Suprapubic skin (tissue), 4 donors: ENCODE measurements at regions not wholly inside any gene's neighbourhood (a gene's known extent, or its start where the extent isn't known, plus 50 kb on each side); places are given as distances from the start of the nearest gene placed in this dataset.

Experiments
- DNase-seq, 2 donors: peaks; one replicate each; pipeline ENCODE4 v3.0.0-alpha.2; 2019; ENCODE audit warnings: low spot score in 2 of 2
- H3K27ac ChIP-seq: fragments of 200-600 bp; sonication (generic); one replicate; pipeline ENCODE4 v1.5.1; 2019
- H3K27me3 ChIP-seq: fragments of 200-600 bp; sonication (generic); one replicate; pipeline ENCODE4 v1.5.1; 2019
- H3K36me3 ChIP-seq: fragments of 200-600 bp; sonication (generic); one replicate; pipeline ENCODE4 v1.5.1; 2019
- H3K4me1 ChIP-seq: fragments of 200-600 bp; sonication (generic); one replicate; pipeline ENCODE4 v1.5.1; 2019
- H3K4me3 ChIP-seq: fragments of 200-600 bp; sonication (generic); one replicate; pipeline ENCODE4 v1.5.1; 2019; ENCODE audit warnings: mild to moderate bottlenecking
- H3K9me3 ChIP-seq: fragments of 200-600 bp; sonication (generic); one replicate; pipeline ENCODE4 v1.5.1; 2019
- EP300 ChIP-seq: sonication (generic); formaldehyde crosslinking; IDR thresholded peaks from one replicate; pipeline ENCODE4 v1.6.1; 2017; ENCODE audit warnings: antibody characterized with exemption
- POLR2A ChIP-seq, 2 donors: fragments of 450-650 bp; IDR thresholded peaks; one replicate each; pipeline ENCODE4 v1.6.1; 2017; ENCODE audit warnings: antibody characterized with exemption in 2 of 2, mild to moderate bottlenecking in 2 of 2, moderate library complexity in 2 of 2
- POLR2AphosphoS5 ChIP-seq, 3 donors: sonication (generic); formaldehyde crosslinking; IDR thresholded peaks; one replicate each; pipeline ENCODE4 v1.6.1; 2017; ENCODE audit warnings: antibody characterized with exemption in 3 of 3
- WGBS: methylation state at CpG from one replicate; pipeline ENCODE4 v1.1.5; 2018; 5-methylcytosine and 5-hydroxymethylcytosine counted together
- TF ChIP-seq, protein P1 (sequence below), 2 donors: fragments of 200-600 bp in 1 of 2; fragments of 450-650 bp in 1 of 2; sonication (generic) in 1 of 2; IDR thresholded peaks; one replicate each; pipeline ENCODE4 v1.5.1; 2016 to 2019; ENCODE audit warnings: antibody characterized with exemption in 2 of 2, mild to moderate bottlenecking in 1 of 2, moderate library complexity in 1 of 2

GRCh38 chr5:51881901-51882300, 498.7 kb downstream of the ISL1 start:
- DNase-seq = no peak
- Histone ChIP-seq H3K9me3 (no peaks in the 10 kb centered on the region), H3K27me3 (no peaks in the 10 kb centered on the region), H3K4me1 (no peaks in the 10 kb centered on the region), H3K36me3 (no peaks in the 10 kb centered on the region), H3K4me3 (no peak overlapping the region), H3K27ac (no peak overlapping the region)
- TF ChIP-seq POLR2A (IDR thresholded peaks at IDR 0.05) = no peak
- TF ChIP-seq POLR2AphosphoS5 (IDR thresholded peaks at IDR 0.05) = no peak

- H3K27me3 ChIP-seq = no peaks in the 10 kb centered on the region
- no peaks in the 10 kb centered on the region for H3K36me3 ChIP-seq
Observed at GRCh38 chr5:51882647-51883046, 499.4 kb downstream of the ISL1 start.

GRCh38 chr5:51889703-51890102, 506.5 kb downstream of the ISL1 start:
- WGBS = 49% methylated on average over 2 of the region's 2 CpGs
- Histone ChIP-seq H3K27ac (no peak overlapping the region), H3K27me3 (no peaks in the 10 kb centered on the region), H3K9me3 (no peaks in the 10 kb centered on the region), H3K4me3 (no peak overlapping the region), H3K36me3 (no peaks in the 10 kb centered on the region), H3K4me1 (no peaks in the 10 kb centered on the region)
- TF ChIP-seq, protein P1, sequence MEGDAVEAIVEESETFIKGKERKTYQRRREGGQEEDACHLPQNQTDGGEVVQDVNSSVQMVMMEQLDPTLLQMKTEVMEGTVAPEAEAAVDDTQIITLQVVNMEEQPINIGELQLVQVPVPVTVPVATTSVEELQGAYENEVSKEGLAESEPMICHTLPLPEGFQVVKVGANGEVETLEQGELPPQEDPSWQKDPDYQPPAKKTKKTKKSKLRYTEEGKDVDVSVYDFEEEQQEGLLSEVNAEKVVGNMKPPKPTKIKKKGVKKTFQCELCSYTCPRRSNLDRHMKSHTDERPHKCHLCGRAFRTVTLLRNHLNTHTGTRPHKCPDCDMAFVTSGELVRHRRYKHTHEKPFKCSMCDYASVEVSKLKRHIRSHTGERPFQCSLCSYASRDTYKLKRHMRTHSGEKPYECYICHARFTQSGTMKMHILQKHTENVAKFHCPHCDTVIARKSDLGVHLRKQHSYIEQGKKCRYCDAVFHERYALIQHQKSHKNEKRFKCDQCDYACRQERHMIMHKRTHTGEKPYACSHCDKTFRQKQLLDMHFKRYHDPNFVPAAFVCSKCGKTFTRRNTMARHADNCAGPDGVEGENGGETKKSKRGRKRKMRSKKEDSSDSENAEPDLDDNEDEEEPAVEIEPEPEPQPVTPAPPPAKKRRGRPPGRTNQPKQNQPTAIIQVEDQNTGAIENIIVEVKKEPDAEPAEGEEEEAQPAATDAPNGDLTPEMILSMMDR (IDR thresholded peaks at IDR 0.05) = no peak
- TF ChIP-seq POLR2A (IDR thresholded peaks at IDR 0.05) = no peak
- no peak for TF ChIP-seq EP300
- TF ChIP-seq POLR2AphosphoS5 (IDR thresholded peaks at IDR 0.05) = no peak
- no peak for DNase-seq

More at GRCh38 chr5:51882647-51883046, 499.4 kb downstream of the ISL1 start:
- Histone ChIP-seq H3K4me1 (no peaks in the 10 kb centered on the region), H3K9me3 (no peaks in the 10 kb centered on the region), H3K27ac (no peak overlapping the region), H3K4me3 (no peak overlapping the region)
- no peak for DNase-seq
- TF ChIP-seq POLR2A (IDR thresholded peaks at IDR 0.05) (no peak), EP300 (no peak), POLR2AphosphoS5 (IDR thresholded peaks at IDR 0.05) (no peak)
- TF ChIP-seq, protein P1 (IDR thresholded peaks at IDR 0.05) = no peak
- WGBS = 6% methylated on average over 1 of the region's 1 CpG

DNA sequence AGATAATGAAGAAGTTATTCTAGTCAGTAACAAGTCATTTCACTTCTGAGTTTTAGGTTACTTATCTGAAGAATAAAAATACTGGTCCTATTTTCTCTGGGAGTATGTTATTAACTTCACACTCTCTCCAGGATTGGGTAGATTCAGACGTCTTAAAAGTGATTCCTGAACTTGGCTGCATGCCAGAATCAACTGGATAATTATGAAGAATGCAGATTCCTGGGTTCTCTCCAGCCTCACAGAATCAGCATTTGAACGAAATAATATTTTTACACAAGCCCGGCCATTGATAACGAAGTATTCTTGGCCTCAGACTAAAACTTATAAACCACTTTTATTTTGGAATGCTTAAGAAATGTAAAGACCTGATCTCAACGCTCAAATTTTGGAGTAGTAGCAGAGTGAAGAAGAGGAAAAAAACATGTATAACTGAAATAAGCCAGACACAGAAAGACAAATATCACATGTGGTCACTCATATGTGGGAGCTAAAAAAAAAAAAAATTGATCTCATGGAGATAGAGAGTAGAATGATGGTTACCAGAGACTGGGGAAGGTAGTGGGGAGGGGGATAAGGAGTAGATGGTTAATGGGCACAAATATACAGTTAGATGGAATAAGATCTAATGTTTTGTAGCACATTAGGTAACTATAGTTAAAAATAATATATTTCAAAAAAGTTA, 507.3 kb downstream of the ISL1 start:
- no peak overlapping the region for H3K27ac ChIP-seq
- H3K4me1 ChIP-seq = no peaks in the 10 kb centered on the region
- WGBS = 68% methylated on average over 5 of the region's 5 CpGs
- no peak overlapping the region for H3K4me3 ChIP-seq
- H3K36me3 ChIP-seq = no peaks in the 10 kb centered on the region
- DNase-seq = no peak
- H3K27me3 ChIP-seq = no peaks in the 10 kb centered on the region
- TF ChIP-seq EP300 (no peak), POLR2A (IDR thresholded peaks at IDR 0.05) (no peak), POLR2AphosphoS5 (IDR thresholded peaks at IDR 0.05) (no peak)
- TF ChIP-seq, protein P1 (IDR thresholded peaks at IDR 0.05) = no peak
- no peaks in the 10 kb centered on the region for H3K9me3 ChIP-seq

DNA sequence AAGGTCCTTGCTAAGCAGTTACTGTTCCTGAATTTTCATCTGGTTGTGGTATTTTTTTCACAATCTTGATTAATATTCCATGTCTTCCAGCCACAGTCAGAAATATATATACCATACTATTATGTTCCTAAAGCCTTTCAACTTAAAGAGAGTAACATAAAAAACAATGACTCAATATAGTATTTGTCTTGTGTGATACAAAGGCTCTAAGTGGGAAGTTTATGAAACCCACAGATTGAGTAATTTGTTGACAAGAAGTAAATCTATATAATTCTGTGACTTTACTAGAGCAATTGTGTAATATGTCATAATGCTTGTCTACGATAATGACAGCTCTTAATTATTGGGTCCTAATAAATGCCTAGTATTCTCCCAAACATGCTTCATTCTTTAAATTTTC, 509.4 kb downstream of the ISL1 start:
- WGBS = 83% methylated on average over 1 of the region's 1 CpG
- Histone ChIP-seq H3K4me1 (no peaks in the 10 kb centered on the region), H3K27ac (no peak overlapping the region), H3K9me3 (no peaks in the 10 kb centered on the region), H3K36me3 (no peaks in the 10 kb centered on the region), H3K4me3 (no peak overlapping the region), H3K27me3 (no peaks in the 10 kb centered on the region)
- no peak for DNase-seq
- TF ChIP-seq EP300 = no peak
- TF ChIP-seq, protein P1 (IDR thresholded peaks at IDR 0.05) = no peak
- no peak for TF ChIP-seq POLR2AphosphoS5 (IDR thresholded peaks at IDR 0.05)
- no peak for TF ChIP-seq POLR2A (IDR thresholded peaks at IDR 0.05)

- H3K27ac ChIP-seq = no peak overlapping the region
- H3K4me3 ChIP-seq = no peak overlapping the region
- TF ChIP-seq POLR2A (IDR thresholded peaks at IDR 0.05) = no peak
- TF ChIP-seq, protein P1 (IDR thresholded peaks at IDR 0.05) = no peak
- TF ChIP-seq POLR2AphosphoS5 (IDR thresholded peaks at IDR 0.05) = no peak
- no peak for TF ChIP-seq EP300
- no peaks in the 10 kb centered on the region for H3K36me3 ChIP-seq
- H3K4me1 ChIP-seq = no peaks in the 10 kb centered on the region
- H3K9me3 ChIP-seq = no peaks in the 10 kb centered on the region
- no peak for DNase-seq
- H3K27me3 ChIP-seq = no peaks in the 10 kb centered on the region
Observed at GRCh38 chr5:51895834-51896233, 512.6 kb downstream of the ISL1 start.
